ENCODE measurements at regions not wholly inside any gene's neighbourhood (a gene's known extent, or its start where the extent isn't known, plus 50 kb on each side); places are given as distances from the start of the nearest gene placed in this dataset.

GRCh38 chr9:3138231-3139229, 294.6 kb upstream of the PUM3 start:
- no peak for TF ChIP-seq CTCF (IDR thresholded peaks at IDR 0.05)
- no peak for TF ChIP-seq POLR2A (IDR thresholded peaks at IDR 0.05)
- TF ChIP-seq EP300 (IDR thresholded peaks at IDR 0.05), result no peak
- no peak for TF ChIP-seq POLR2AphosphoS5 (IDR thresholded peaks at IDR 0.05)

Measured in sigmoid colon (tissue), 4 donors.